Ovary (tissue), 7 donors: ENCODE measurements at regions not wholly inside any gene's neighbourhood (a gene's known extent, or its start where the extent isn't known, plus 50 kb on each side); places are given as distances from the start of the nearest gene placed in this dataset.

Experiments used
- DNase-seq, 5 donors: peaks; one replicate each; pipeline ENCODE4 v3.0.0-alpha.2; 2019 to 2020
- H3K27ac ChIP-seq, 2 donors: fragments of 200-600 bp; one replicate each; pipeline versions ENCODE4 v1.5.1 to v1.8.0; 2019 to 2022
- H3K27me3 ChIP-seq: fragments of 200-600 bp; one replicate; pipeline ENCODE4 v1.8.0; 2022
- H3K36me3 ChIP-seq: fragments of 200-600 bp; sonication (generic); one replicate; pipeline ENCODE4 v1.5.1; 2019
- H3K4me1 ChIP-seq: one replicate; pipeline ENCODE4 v1.8.1; 2013; ENCODE audit warnings: mild to moderate bottlenecking, moderate library complexity; ENCODE audit not compliant: insufficient read depth
- H3K4me3 ChIP-seq: fragments of 200-600 bp; sonication (generic); one replicate; pipeline ENCODE4 v1.5.1; 2017
- H3K9me3 ChIP-seq, 2 donors: fragments of 200-600 bp in 1 of 2; sonication (generic) in 1 of 2; one replicate each; pipeline versions ENCODE4 v1.5.1 to v1.8.1; 2013 to 2019; ENCODE audit warnings: mild to moderate bottlenecking in 1 of 2, moderate library complexity in 1 of 2
- CTCF ChIP-seq, 3 donors: fragments of 450-650 bp in 2 of 3; fragments of 200-600 bp in 1 of 3; IDR thresholded peaks; one replicate each; pipeline versions ENCODE4 v1.5.1 to v1.8.0; 2016 to 2022; ENCODE audit warnings: antibody characterized with exemption in 3 of 3, mild to moderate bottlenecking in 1 of 3
- EP300 ChIP-seq: sonication (generic); formaldehyde crosslinking; IDR thresholded peaks from one replicate; pipeline ENCODE4 v1.6.1; 2017; ENCODE audit warnings: antibody characterized with exemption
- POLR2A ChIP-seq: fragments of 450-650 bp; IDR thresholded peaks from one replicate; pipeline ENCODE4 v1.6.1; 2017; ENCODE audit warnings: antibody characterized with exemption, mild to moderate bottlenecking, moderate library complexity
- WGBS, 3 donors: extraction: QIAGEN DNeasy Blood & Tissue Kit in 1 of 3; methylation state at CpG; one replicate each; pipeline versions ENCODE4 v1.1.5 to v1.1.7; 2013 to 2017; 5-methylcytosine and 5-hydroxymethylcytosine counted together
- intact Hi-C, 4 donors: fragments of 100-400 bp; cut with DNase I; formaldehyde crosslinking; loops; one replicate each; pipeline versions ENCODE4 v1.11.0 to v1.15.1; 2022 to 2023
- donor health status: DM: no; HTN: no; CAD: no; lungs with moderate emphysema.
- donor health status: DM: no; HTN: no; CAD: no.
- donor health status: Bipolar disorder and iron deficiency.
- donor health status: DM: no; HTN: no; CAD: no.
- donor health status: DM: yes; HTN: yes; CAD: no.

DNA sequence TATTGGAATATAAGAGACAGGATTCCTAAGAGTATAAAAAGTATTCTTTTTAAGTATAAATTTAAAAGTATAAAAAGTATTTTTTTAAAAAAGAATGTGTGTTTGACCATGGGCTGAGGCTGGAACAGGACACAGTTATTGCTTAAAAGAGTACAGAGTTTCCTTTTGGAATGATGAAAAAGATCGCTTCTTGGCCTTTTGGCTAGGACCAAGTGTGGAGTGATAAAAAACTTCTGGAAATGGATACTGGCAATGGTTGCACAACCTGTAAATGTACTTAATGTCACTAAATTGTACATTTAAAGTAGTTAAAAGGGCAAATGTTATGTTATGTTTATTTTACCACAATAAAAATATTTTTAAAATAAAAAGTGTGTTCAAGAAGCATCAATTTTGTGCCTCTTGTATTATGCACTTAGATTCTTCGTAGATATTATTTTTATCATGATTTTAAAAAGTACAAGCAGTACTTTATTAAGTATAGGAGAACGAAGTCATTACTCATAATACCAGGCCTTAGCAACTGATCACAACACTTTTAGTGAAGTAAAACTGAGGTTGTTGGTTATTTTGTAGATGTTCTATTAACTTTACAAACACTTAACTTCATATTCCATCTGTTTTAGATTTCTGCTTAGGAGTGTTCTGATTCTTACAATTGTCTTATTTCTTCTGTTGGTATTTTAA, 389.1 kb upstream of the ZP4 start:
- Histone ChIP-seq H3K4me3 (no peak overlapping the region), H3K27me3 (no peaks in the 10 kb centered on the region), H3K36me3 (no peaks in the 10 kb centered on the region), H3K9me3 (no peaks in the 10 kb centered on the region), H3K4me1 (no peaks in the 10 kb centered on the region), H3K27ac (no peak overlapping the region)
- no peak for DNase-seq
- WGBS, 3 donors: 72 to 81% (median 75%) methylated on average over 3 of the region's 3 CpGs
- intact Hi-C loops: no loop called here
- TF ChIP-seq EP300 (no peak), POLR2A (no peak), CTCF (IDR thresholded peaks at IDR 0.05) (no peak)

DNA sequence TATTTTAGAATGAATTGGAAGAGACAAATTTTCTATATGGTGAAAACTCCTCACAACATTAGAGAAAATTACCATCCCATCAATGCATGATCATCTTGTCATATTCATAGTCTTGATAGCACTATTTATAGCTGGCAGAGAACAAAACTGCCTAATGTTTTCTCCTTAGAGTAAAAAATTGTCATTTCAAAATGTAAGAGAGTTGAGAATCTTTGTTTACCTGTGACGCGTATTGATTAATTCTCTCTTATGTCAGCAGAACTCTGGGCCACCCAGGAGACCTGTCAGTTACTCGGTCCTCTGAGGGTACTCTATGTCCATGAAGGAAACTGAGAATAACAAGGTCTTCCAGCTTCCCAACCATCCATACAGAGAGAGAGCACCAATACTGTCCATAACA, 381.4 kb upstream of the ZP4 start:
- no peaks in the 10 kb centered on the region for H3K9me3 ChIP-seq
- H3K36me3 ChIP-seq: no peaks in the 10 kb centered on the region
- TF ChIP-seq CTCF (IDR thresholded peaks at IDR 0.05) (no peak), EP300 (no peak), POLR2A (no peak)
- intact Hi-C loops: no loop called here
- H3K27ac ChIP-seq: no peak overlapping the region
- WGBS, 3 donors: 92 to 94% (median 93%) methylated on average over 3 of the region's 3 CpGs
- no peaks in the 10 kb centered on the region for H3K27me3 ChIP-seq
- H3K4me3 ChIP-seq: no peak overlapping the region
- H3K4me1 ChIP-seq: no peaks in the 10 kb centered on the region
- no peak for DNase-seq

DNA sequence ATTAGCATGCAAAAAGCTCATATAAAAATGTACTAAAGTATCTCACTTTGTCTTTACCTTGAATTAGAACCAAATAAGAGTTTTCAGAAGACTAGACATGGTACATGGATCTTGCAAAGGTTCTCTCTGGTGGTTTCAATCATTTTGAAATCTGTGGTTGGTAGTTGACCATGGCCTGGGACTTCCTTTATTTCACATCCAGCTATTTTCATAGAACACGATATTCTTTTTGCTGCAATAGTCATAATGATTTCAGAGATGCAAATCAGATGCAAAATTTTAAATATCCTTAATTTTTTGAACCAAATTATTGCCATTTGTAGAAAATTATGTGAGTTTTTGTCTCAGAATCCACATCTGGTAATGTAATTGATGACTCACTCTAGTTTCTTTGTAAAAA, 375.1 kb upstream of the ZP4 start:
- Histone ChIP-seq H3K36me3 (no peaks in the 10 kb centered on the region), H3K4me3 (no peak overlapping the region), H3K9me3 (no peaks in the 10 kb centered on the region), H3K27ac (no peak overlapping the region), H3K4me1 (no peaks in the 10 kb centered on the region), H3K27me3 (no peaks in the 10 kb centered on the region)
- TF ChIP-seq EP300 (no peak), CTCF (IDR thresholded peaks at IDR 0.05) (no peak), POLR2A (no peak)
- DNase-seq: no peak
- 69 to 83% (median 69%) methylated on average over 1 of the region's 1 CpG for WGBS, 3 donors
- intact Hi-C loops: loop anchor here in 1 of 4 donors (10.0 kb wide), 1 partner anchor 49 kb away; no protein-coding TSS in a partner anchor

DNA sequence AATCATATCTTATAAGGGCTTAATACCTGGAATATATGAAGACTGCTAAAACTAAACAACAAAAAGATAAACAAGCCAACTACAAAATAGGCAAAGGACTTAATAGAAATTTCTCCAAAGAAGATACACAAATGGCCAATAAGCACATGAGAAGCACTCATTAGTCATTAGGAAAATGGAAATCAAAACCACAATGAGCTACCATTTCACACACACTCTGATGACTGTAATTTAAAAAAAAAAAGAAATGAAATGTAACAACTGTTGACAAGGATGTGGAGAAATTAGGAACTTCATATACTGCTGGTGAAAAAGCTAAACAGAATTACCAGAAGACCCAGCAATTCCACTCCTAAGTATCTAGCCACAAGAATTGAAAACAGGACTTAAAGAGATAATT, 374.2 kb upstream of the ZP4 start:
- H3K27me3 ChIP-seq: no peaks in the 10 kb centered on the region
- DNase-seq: no peak
- H3K4me3 ChIP-seq: no peak overlapping the region
- no peaks in the 10 kb centered on the region for H3K9me3 ChIP-seq
- TF ChIP-seq EP300 (no peak), POLR2A (no peak)
- H3K4me1 ChIP-seq: no peaks in the 10 kb centered on the region
- H3K27ac ChIP-seq: no peak overlapping the region
- intact Hi-C loops: loop anchor here in 1 of 4 donors (10.0 kb wide), 1 partner anchor 50 kb away; no protein-coding TSS in a partner anchor
- H3K36me3 ChIP-seq: no peaks in the 10 kb centered on the region

DNA sequence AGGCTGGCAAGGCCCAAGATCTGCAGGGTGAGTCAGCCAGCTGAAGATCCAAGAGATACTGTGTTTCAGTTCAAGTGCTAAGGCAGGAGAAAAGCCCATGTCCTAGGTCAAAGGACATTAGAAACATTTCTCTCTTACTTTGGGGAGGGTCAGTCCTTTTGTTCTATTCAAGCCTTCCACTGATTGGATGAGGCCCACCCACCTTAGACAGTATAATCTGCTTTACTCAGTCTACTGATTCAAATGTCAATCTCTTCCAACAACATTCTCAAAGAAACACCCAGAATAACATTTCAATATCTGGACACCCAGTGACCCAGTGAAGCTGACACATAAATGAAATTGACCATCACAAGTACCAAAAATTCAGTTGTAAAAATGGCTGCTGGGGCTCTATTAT, 367.8 kb upstream of the ZP4 start:
- no peak for DNase-seq
- Histone ChIP-seq H3K27me3 (no peaks in the 10 kb centered on the region), H3K4me3 (no peak overlapping the region), H3K36me3 (no peaks in the 10 kb centered on the region), H3K4me1 (no peaks in the 10 kb centered on the region), H3K27ac (no peak overlapping the region), H3K9me3 (no peaks in the 10 kb centered on the region)
- TF ChIP-seq EP300 (no peak), POLR2A (no peak), CTCF (IDR thresholded peaks at IDR 0.05) (no peak)
- intact Hi-C loops: no loop called here
